HG02763 (cell line): ENCODE measurements at regions not wholly inside any gene's neighbourhood (a gene's known extent, or its start where the extent isn't known, plus 50 kb on each side); places are given as distances from the start of the nearest gene placed in this dataset.

Source experiments
- ATAC-seq: cut with Tn5 transposase; IDR thresholded peaks from one replicate; pipeline ENCODE4 v1.9.1; 2021; ENCODE audit warnings: mild to moderate bottlenecking, moderate library complexity; ENCODE audit not compliant: unreplicated experiment

- ATAC-seq: no peak
Observed at GRCh38 chr21:16532840-16533239, 803.1 kb downstream of the USP25 start.

GRCh38 chr21:16533692-16534407, 804.1 kb downstream of the USP25 start:
- ATAC-seq: no peak

GRCh38 chr21:16534408-16535101, 804.8 kb downstream of the USP25 start:
- ATAC-seq: no peak

DNA sequence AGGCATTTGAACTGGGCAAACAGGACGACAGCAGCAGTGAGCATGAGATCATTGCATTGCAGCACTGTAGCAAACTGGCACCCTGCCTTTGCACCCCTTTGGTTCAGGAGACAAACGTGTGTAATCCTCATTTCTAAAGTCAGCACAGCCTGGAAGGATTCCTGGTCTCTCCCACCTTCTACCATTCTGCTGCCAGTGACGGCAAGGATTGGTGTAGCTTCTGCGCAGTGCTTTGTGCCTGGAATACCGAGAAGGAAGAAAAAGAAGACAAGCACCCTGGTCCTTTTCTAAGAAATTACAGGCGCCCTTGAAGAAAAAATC, 805.3 kb downstream of the USP25 start:
- no peak for ATAC-seq

DNA sequence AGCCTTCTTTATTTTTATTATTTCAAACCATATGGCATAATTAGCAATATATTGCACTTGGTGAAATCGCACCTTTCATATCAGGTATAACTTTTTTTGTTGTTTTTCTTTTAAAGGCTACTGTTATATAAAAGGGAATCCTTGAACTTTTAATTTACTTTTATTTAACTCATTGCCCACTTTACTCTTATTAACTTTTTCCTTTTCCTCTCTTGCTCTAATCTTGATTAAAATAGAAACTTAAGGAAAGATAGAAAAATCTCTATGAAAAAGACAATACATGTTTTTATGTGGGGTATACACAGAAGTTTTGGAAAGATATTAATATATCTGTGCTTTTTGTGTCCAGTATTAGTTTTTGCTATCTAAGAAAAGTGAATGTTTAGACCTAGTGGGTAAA, 805.8 kb downstream of the USP25 start:
- ATAC-seq: no peak

DNA sequence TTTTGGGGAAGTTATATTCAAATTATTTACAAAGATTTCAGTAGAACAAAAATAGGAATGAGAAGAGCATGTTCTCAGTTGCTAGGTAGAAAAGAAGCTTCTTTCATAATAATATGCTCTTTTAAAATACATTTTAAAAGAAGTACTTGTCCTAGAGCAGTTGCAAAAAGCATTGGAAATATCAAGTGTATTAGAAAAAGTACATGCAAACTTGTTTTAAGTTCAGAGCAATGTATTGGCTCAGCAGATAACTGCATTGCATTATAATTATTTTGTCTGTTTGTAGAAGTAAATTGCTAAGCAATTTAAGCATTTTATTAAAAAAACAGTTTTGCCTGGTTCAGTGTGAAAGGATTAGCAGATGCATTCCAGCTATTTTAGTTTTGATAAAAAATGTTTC, 806.4 kb downstream of the USP25 start:
- no peak for ATAC-seq

GRCh38 chr21:16536643-16537434, 807.1 kb downstream of the USP25 start:
- no peak for ATAC-seq

- ATAC-seq: no peak
Observed at GRCh38 chr21:16537501-16537900, 807.7 kb downstream of the USP25 start.

GRCh38 chr21:16538405-16538804, 808.6 kb downstream of the USP25 start:
- ATAC-seq: no peak

- no peak for ATAC-seq
Observed at GRCh38 chr21:16538936-16539440, 809.2 kb downstream of the USP25 start.

GRCh38 chr21:16540966-16541727, 811.4 kb downstream of the USP25 start:
- ATAC-seq: no peak

DNA sequence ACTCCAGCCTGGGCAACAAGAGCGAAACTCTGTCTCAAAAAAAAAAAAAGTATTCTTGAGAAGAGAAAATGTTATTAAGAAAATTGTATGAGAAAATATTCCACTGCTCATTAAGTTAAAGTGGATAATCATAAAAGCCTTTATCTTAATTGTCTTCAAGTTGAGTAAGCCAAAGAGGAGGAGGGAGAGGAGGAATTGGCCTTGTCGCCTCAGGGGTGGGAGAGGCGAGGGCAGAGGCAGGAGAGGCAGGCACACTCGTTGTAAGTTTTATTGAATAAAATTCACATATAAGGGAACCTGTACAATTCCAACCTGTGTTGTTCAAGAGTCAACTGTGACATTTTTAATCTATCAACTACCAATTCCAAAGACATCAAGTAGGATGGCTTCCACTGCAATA, 820.3 kb downstream of the USP25 start:
- ATAC-seq: no peak

GRCh38 chr21:16550917-16551741, 821.3 kb downstream of the USP25 start:
- ATAC-seq: no peak

DNA sequence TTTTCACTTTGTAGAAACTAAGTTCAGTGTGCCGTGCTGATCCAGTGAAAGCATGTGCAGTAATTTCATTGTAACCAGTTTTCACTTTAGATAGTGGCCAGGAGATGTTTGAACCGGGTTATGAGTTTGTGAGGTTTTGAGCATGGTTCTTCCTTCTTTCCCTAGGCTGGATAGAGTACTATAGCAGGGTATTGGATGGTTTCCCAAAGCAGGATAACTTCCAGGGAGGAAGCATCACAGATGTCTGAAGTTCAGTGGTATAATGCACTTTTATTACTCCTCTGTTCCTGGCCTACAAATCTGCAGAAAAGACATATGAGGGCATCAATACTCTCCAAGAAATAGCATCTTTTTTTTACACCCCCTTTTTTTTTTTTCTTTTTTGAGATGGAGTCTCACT, 823.1 kb downstream of the USP25 start:
- no peak for ATAC-seq

DNA sequence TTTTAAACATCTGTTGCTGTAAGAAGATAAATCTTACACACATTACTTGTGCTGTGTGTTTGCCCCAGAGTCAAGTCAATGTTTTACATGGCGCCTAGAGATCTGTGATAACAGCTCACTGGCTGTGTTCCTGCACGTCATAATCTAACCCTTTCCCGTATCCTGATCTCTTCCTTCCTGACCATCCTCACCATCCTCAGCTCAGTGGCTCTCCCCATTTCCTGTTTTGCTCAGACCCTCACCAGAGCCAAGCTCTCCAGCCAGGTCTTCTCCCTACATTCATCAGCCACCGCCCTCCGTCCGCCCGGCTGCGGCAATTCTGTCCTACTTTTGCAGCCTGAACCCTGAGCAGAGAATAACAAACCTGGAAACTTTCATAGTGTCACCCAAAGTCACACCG, 824.7 kb downstream of the USP25 start:
- ATAC-seq: no peak

DNA sequence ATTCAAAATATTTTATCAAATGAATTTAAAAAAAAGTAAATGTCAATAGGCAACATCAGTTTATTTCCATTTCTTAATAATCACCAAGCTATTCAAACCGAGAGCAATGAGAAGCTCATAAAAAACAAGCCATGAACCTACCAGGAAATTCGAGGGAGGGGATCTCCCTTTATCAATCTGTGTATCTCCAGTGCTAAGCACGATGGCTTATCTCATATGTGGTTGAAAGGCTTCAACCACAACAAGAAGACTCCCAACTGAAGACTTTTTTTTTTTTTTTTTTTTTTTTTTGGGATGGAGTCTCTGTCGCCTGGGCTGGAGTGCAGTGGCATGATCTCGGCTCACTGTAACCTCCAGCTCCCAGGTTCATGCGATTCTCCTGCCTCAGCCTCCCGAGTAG, 833.3 kb downstream of the USP25 start:
- ATAC-seq: no peak

GRCh38 chr21:16563795-16564194, 834.0 kb downstream of the USP25 start:
- ATAC-seq: no peak

GRCh38 chr21:16568244-16568643, 838.5 kb downstream of the USP25 start:
- ATAC-seq: no peak

DNA sequence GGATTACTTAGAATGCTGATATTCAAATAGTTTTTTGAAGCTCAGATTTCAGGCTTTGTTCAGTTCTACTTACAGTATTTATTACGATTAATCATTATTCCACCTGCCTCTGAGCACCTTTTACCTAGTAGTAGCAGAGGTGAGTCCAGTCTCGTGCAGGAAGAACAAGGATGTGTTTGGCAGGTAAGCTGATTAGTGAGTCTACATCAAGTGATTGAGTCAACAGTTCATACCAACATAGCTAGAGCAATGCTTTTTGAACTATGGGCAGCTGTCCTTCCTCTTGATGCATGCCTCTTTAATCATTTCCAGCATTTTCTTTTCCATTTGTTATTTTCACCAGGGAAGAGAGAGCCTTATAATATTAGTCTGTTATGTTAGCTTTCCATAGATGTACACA, 838.9 kb downstream of the USP25 start:
- ATAC-seq: no peak

- no peak for ATAC-seq
Observed at GRCh38 chr21:16569679-16570078, 839.9 kb downstream of the USP25 start.
